Osteoblast (primary cell): ENCODE measurements at regions not wholly inside any gene's neighbourhood (a gene's known extent, or its start where the extent isn't known, plus 50 kb on each side); places are given as distances from the start of the nearest gene placed in this dataset.

Source experiments
- DNase-seq: peaks from one replicate; pipeline ENCODE4 v3.0.0; 2011; ENCODE audit warnings: low spot score, mixed read lengths; ENCODE audit not compliant: insufficient read length; ENCODE audit errors: missing footprints
- H2AFZ ChIP-seq: 2 replicates; pipeline ENCODE4 v1.6.0; 2011; ENCODE audit warnings: mild to moderate bottlenecking, low read length
- H3K27ac ChIP-seq: 2 replicates; pipeline ENCODE4 v1.5.1; 2011; ENCODE audit warnings: mild to moderate bottlenecking, low read depth, low read length, moderate library complexity
- H3K27me3 ChIP-seq: 2 replicates; pipeline ENCODE4 v1.6.0; 2012; ENCODE audit warnings: mild to moderate bottlenecking, control low read depth, inconsistent platforms, low read length, moderate library complexity; ENCODE audit not compliant: insufficient read depth
- H3K36me3 ChIP-seq: 2 replicates; pipeline ENCODE4 v1.5.1; 2011; ENCODE audit warnings: mild to moderate bottlenecking, low read length, control low read depth, moderate library complexity; ENCODE audit not compliant: insufficient read depth
- H3K4me1 ChIP-seq: 2 replicates; pipeline ENCODE4 v1.5.1; 2011; ENCODE audit warnings: mild to moderate bottlenecking, low read length, control low read depth, moderate library complexity; ENCODE audit not compliant: insufficient read depth
- H3K4me2 ChIP-seq: 2 replicates; pipeline ENCODE4 v1.6.0; 2011; ENCODE audit warnings: mild to moderate bottlenecking, low read length; ENCODE audit not compliant: insufficient read depth
- H3K4me3 ChIP-seq: fragments of 200-600 bp; sonication (generic); 3 replicates; pipeline ENCODE4 v1.5.1; 2012; ENCODE audit warnings: mild to moderate bottlenecking, low read length, inconsistent platforms; ENCODE audit not compliant: insufficient read depth
- H3K79me2 ChIP-seq: 2 replicates; pipeline ENCODE4 v1.6.0; 2012; ENCODE audit warnings: mild to moderate bottlenecking, low read length, control low read depth, inconsistent platforms; ENCODE audit not compliant: insufficient read depth
- H3K9me3 ChIP-seq: 2 replicates; pipeline ENCODE4 v1.5.1; 2011; ENCODE audit warnings: low read depth, low read length, control low read depth
- H4K20me1 ChIP-seq: 2 replicates; pipeline ENCODE4 v1.6.0; 2012; ENCODE audit warnings: mild to moderate bottlenecking, low read length, control low read depth; ENCODE audit not compliant: insufficient read depth
- TF ChIP-seq, protein P1 (sequence below): IDR thresholded peaks from 2 replicates; pipeline ENCODE4 v1.5.1; 2011; ENCODE audit warnings: mild to moderate bottlenecking, low read depth, low read length, moderate library complexity; ENCODE audit errors: extremely low read depth

DNA sequence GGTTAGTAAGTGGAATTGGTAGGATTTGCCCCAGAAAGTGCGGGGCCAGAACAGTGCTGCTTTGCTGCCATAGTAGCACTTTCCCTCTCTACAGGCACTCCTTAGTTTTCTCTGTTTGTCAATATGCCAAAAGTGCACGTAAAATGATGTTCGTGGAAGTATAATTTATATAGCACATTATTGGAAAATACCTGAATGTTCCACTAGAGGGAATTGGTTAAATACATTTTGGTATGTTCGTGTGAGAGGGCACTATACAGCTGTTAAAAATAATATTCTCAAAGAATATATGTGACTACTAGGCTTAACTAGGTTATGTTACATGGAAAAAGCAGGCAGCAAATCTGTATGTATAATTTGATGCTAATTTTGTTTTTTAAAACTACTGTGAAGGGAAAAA lies 184.0 kb upstream of the GDNF start:
- TF ChIP-seq, protein P1, sequence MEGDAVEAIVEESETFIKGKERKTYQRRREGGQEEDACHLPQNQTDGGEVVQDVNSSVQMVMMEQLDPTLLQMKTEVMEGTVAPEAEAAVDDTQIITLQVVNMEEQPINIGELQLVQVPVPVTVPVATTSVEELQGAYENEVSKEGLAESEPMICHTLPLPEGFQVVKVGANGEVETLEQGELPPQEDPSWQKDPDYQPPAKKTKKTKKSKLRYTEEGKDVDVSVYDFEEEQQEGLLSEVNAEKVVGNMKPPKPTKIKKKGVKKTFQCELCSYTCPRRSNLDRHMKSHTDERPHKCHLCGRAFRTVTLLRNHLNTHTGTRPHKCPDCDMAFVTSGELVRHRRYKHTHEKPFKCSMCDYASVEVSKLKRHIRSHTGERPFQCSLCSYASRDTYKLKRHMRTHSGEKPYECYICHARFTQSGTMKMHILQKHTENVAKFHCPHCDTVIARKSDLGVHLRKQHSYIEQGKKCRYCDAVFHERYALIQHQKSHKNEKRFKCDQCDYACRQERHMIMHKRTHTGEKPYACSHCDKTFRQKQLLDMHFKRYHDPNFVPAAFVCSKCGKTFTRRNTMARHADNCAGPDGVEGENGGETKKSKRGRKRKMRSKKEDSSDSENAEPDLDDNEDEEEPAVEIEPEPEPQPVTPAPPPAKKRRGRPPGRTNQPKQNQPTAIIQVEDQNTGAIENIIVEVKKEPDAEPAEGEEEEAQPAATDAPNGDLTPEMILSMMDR, result peak; percentile 33
- Histone ChIP-seq H3K79me2 (no peaks in the 10 kb centered on the region), H3K4me1 (no peaks in the 10 kb centered on the region), H3K9me3 (no peaks in the 10 kb centered on the region), H3K27me3 (peaks cover 36% of the 10 kb centered on the region), H2AFZ (no peak overlapping the region), H3K36me3 (no peaks in the 10 kb centered on the region), H4K20me1 (no peaks in the 10 kb centered on the region), H3K4me3 (no peak overlapping the region), H3K27ac (no peak overlapping the region), H3K4me2 (no peak overlapping the region)
- no peak for DNase-seq

GRCh38 chr5:38023371-38023770 lies 183.5 kb upstream of the GDNF start:
- TF ChIP-seq, protein P1, result no peak
- Histone ChIP-seq H3K4me1 (no peaks in the 10 kb centered on the region), H3K79me2 (no peaks in the 10 kb centered on the region), H2AFZ (no peak overlapping the region), H3K9me3 (no peaks in the 10 kb centered on the region), H3K27ac (no peak overlapping the region), H3K4me3 (no peak overlapping the region), H4K20me1 (no peaks in the 10 kb centered on the region), H3K36me3 (no peaks in the 10 kb centered on the region), H3K4me2 (no peak overlapping the region), H3K27me3 (peaks cover 37% of the 10 kb centered on the region)
- DNase-seq, result no peak

GRCh38 chr5:38022631-38023030 lies 182.8 kb upstream of the GDNF start:
- Histone ChIP-seq H3K4me1 (no peaks in the 10 kb centered on the region), H3K4me2 (no peak overlapping the region), H3K9me3 (no peaks in the 10 kb centered on the region), H4K20me1 (no peaks in the 10 kb centered on the region), H3K27me3 (peaks cover 39% of the 10 kb centered on the region), H3K79me2 (no peaks in the 10 kb centered on the region), H3K36me3 (no peaks in the 10 kb centered on the region), H2AFZ (no peak overlapping the region), H3K27ac (no peak overlapping the region), H3K4me3 (no peak overlapping the region)
- TF ChIP-seq, protein P1, result no peak
- no peak for DNase-seq

DNA sequence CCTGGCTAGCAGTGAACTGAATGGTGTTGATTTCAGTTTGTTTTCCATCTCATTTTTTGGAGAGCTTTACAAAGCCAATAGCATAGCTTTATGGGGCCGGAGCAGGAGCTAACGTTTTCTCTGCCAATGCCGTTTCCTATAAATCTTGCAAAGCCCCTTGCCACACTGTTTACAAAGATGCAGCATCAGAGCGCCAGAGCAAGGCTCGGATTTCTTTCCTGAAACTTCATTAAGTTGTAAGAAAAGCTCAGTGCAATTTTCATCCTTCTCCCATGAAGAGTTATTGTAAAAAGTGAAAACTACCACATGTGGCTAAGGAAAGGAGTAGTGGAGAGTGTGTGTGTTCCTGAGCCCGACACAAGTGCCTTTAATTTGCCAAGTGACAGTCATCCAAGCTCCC lies 178.2 kb upstream of the GDNF start:
- Histone ChIP-seq H3K27me3 (peaks cover 51% of the 10 kb centered on the region), H4K20me1 (no peaks in the 10 kb centered on the region), H3K36me3 (no peaks in the 10 kb centered on the region), H3K27ac (no peak overlapping the region), H3K9me3 (no peaks in the 10 kb centered on the region), H3K79me2 (no peaks in the 10 kb centered on the region), H3K4me1 (no peaks in the 10 kb centered on the region), H3K4me3 (no peak overlapping the region), H3K4me2 (no peak overlapping the region), H2AFZ (no peak overlapping the region)
- DNase-seq, result no peak
- TF ChIP-seq, protein P1, result no peak
